CD4-positive, alpha-beta T cell treated with Interleukin-1 beta for 1 hour (primary cell): ENCODE measurements at regions not wholly inside any gene's neighbourhood (a gene's known extent, or its start where the extent isn't known, plus 50 kb on each side); places are given as distances from the start of the nearest gene placed in this dataset.
"Not testable (repeated sequence)": the region's sequence is repeated elsewhere in the genome, so short reads cannot be mapped to it uniquely, and the experiment has no call there.

Experiments used
- DNase-seq, 2 donors: peaks; one replicate each; pipeline ENCODE4 v3.0.0-alpha.2; 2020 to 2022

GRCh38 chr14:29982171-29982570 lies 54.5 kb upstream of the PRKD1 start:
- DNase-seq = no peak

GRCh38 chr14:29982993-29983392 lies 55.3 kb upstream of the PRKD1 start:
- DNase-seq = no peak

- DNase-seq = not testable (repeated sequence)
Observed at GRCh38 chr14:29990344-29990857, 62.8 kb upstream of the PRKD1 start.

- no peak for DNase-seq
Observed at GRCh38 chr14:29990993-29991392, 63.3 kb upstream of the PRKD1 start.

GRCh38 chr14:29993143-29993542 lies 65.5 kb upstream of the PRKD1 start:
- no peak for DNase-seq

GRCh38 chr14:29999013-29999539 lies 71.4 kb upstream of the PRKD1 start:
- DNase-seq = no peak

- DNase-seq = no peak
Observed at GRCh38 chr14:30002859-30003258, 75.2 kb upstream of the PRKD1 start.

GRCh38 chr14:30005114-30005808 lies 77.6 kb upstream of the PRKD1 start:
- no peak for DNase-seq

- DNase-seq = no peak
Observed at GRCh38 chr14:30006695-30007094, 79.0 kb upstream of the PRKD1 start.

GRCh38 chr14:30015489-30015888 lies 87.8 kb upstream of the PRKD1 start:
- DNase-seq = no peak

- no peak for DNase-seq
Observed at GRCh38 chr14:30016002-30016401, 88.4 kb upstream of the PRKD1 start.

GRCh38 chr14:30017370-30017993 lies 89.8 kb upstream of the PRKD1 start:
- DNase-seq = no peak

- no peak for DNase-seq
Observed at GRCh38 chr14:30020271-30020670, 92.6 kb upstream of the PRKD1 start.

GRCh38 chr14:30020687-30021086 lies 93.0 kb upstream of the PRKD1 start:
- no peak for DNase-seq

- not testable (repeated sequence) for DNase-seq
Observed at GRCh38 chr14:30023350-30023749, 95.7 kb upstream of the PRKD1 start.

- no peak for DNase-seq
Observed at GRCh38 chr14:30034152-30034551, 106.5 kb upstream of the PRKD1 start.

- no peak for DNase-seq
Observed at GRCh38 chr14:30035361-30035760, 107.7 kb upstream of the PRKD1 start.

GRCh38 chr14:30045720-30046119 lies 118.1 kb upstream of the PRKD1 start:
- DNase-seq = no peak

- DNase-seq = no peak
Observed at GRCh38 chr14:30053103-30053502, 125.5 kb upstream of the PRKD1 start.

- no peak for DNase-seq
Observed at GRCh38 chr14:30054201-30054600, 126.6 kb upstream of the PRKD1 start.

- DNase-seq = no peak
Observed at GRCh38 chr14:30058401-30058800, 130.8 kb upstream of the PRKD1 start.

- DNase-seq = no peak
Observed at GRCh38 chr14:30063746-30064145, 136.1 kb upstream of the PRKD1 start.

GRCh38 chr14:30064454-30064853 lies 136.8 kb upstream of the PRKD1 start:
- DNase-seq = no peak

GRCh38 chr14:30069536-30069935 lies 141.9 kb upstream of the PRKD1 start:
- no peak for DNase-seq
